HG03103 (cell line): ENCODE measurements at regions not wholly inside any gene's neighbourhood (a gene's known extent, or its start where the extent isn't known, plus 50 kb on each side); places are given as distances from the start of the nearest gene placed in this dataset.

Source experiments
- ATAC-seq: cut with Tn5 transposase; IDR thresholded peaks from one replicate; pipeline ENCODE4 v1.9.1; 2021; ENCODE audit warnings: low read depth; ENCODE audit not compliant: unreplicated experiment

GRCh38 chr17:65279456-65279855 lies 142.3 kb downstream of the RGS9 start:
- no peak for ATAC-seq

GRCh38 chr17:65278820-65279184 lies 141.6 kb downstream of the RGS9 start:
- ATAC-seq: no peak

DNA sequence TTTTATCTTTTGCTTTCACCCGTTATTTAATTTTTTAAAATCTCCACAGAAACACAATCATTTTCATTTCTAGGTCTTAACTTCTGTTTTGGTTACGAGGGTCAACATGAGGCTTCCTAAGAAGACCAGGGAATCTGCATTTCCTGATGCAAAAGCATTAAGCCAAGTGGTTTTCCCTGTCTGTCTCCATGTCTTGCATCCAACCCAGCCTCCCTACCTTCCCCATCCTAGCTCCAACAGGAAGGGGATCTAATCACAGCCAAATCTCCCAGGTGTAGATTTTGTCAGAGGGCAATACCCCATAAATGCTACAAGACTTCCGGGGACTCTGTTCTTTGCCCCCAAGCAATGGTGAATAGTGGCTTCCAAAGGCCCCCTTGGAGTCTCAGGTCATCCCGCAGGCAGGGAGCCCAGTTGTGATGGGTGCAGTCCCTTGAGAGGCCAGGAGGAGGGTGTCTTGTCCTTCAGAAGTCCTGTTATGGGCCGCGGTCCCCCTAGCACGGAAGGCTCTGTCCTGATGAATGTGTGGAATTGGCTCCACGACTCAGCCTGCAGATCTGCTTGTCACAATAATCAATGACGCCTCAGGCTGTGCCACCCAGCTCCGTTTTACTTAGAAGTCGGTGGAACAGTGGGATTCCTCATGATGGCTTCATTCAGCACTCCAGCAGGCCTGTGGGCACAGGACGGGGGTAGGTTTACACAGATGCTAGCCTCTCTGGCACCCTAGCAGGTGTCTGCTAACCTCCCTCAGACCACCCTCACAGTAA lies 141.1 kb downstream of the RGS9 start:
- ATAC-seq: no peak

- no peak for ATAC-seq
Observed at GRCh38 chr17:65277576-65277975, 140.4 kb downstream of the RGS9 start.
